DND-41 (cell line): ENCODE measurements at regions not wholly inside any gene's neighbourhood (a gene's known extent, or its start where the extent isn't known, plus 50 kb on each side); places are given as distances from the start of the nearest gene placed in this dataset.

Experiments used
- EZH2 ChIP-seq: IDR thresholded peaks from 3 replicates; pipeline ENCODE4 v1.6.1; 2012; ENCODE audit warnings: borderline replicate concordance, low read depth, mild to moderate bottlenecking, moderate library complexity, low read length, inconsistent platforms; ENCODE audit not compliant: severe bottlenecking
- TF ChIP-seq, protein P1 (sequence below): IDR thresholded peaks from 2 replicates; pipeline ENCODE4 v1.5.1; 2012; ENCODE audit warnings: borderline replicate concordance, low read length, moderate library complexity, mild to moderate bottlenecking; ENCODE audit not compliant: poor library complexity, severe bottlenecking; ENCODE audit errors: extremely low read depth

DNA sequence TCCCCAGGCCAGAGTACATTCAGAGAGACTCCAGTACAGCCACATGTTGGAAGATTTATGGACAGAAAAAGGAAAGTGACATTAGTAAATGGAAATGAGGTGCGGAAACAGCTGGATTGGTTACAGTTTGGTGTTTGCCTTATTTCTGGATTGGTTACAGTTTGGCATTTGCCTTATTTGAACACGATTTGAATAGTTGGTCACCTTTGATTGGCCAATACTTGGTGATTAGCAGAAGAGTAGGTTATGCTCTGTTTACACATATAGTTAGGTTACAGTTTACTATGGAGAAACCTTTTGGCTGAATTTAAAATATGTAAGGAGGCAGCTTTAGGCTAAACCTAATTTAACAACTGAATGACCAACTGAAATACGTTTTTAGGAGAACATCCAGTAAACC lies 173.7 kb downstream of the AASDH start:
- TF ChIP-seq, protein P1, sequence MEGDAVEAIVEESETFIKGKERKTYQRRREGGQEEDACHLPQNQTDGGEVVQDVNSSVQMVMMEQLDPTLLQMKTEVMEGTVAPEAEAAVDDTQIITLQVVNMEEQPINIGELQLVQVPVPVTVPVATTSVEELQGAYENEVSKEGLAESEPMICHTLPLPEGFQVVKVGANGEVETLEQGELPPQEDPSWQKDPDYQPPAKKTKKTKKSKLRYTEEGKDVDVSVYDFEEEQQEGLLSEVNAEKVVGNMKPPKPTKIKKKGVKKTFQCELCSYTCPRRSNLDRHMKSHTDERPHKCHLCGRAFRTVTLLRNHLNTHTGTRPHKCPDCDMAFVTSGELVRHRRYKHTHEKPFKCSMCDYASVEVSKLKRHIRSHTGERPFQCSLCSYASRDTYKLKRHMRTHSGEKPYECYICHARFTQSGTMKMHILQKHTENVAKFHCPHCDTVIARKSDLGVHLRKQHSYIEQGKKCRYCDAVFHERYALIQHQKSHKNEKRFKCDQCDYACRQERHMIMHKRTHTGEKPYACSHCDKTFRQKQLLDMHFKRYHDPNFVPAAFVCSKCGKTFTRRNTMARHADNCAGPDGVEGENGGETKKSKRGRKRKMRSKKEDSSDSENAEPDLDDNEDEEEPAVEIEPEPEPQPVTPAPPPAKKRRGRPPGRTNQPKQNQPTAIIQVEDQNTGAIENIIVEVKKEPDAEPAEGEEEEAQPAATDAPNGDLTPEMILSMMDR, result no peak
- TF ChIP-seq EZH2, result no peak
